Neutrophil (primary cell): ENCODE measurements at regions not wholly inside any gene's neighbourhood (a gene's known extent, or its start where the extent isn't known, plus 50 kb on each side); places are given as distances from the start of the nearest gene placed in this dataset.

ENCODE experiments used
- H3K27ac ChIP-seq: fragments of 200-600 bp; sonication (generic); 2 replicates; pipeline ENCODE4 v1.5.1; 2016; ENCODE audit warnings: mild to moderate bottlenecking, moderate library complexity
- H3K27me3 ChIP-seq: fragments of 200-600 bp; sonication (generic); 2 replicates; pipeline ENCODE4 v1.6.0; 2016; ENCODE audit warnings: mild to moderate bottlenecking
- H3K36me3 ChIP-seq: fragments of 200-600 bp; sonication (generic); 2 replicates; pipeline ENCODE4 v1.5.1; 2017
- H3K4me1 ChIP-seq, 2 experiments: fragments of 200-600 bp in 1 of 2; sonication (generic) in 1 of 2; 1 replicate in 1 of 2; 2 replicates in 1 of 2; pipeline versions ENCODE4 v1.5.1 to v1.6.1; 2013 to 2016; ENCODE audit warnings: low read depth in 1 of 2, low read length in 1 of 2, mild to moderate bottlenecking in 1 of 2, moderate library complexity in 1 of 2; ENCODE audit not compliant: control insufficient read depth in 1 of 2, insufficient read depth in 1 of 2
- H3K4me3 ChIP-seq, 2 experiments: fragments of 200-600 bp in 1 of 2; sonication (generic) in 1 of 2; 1 replicate in 1 of 2; 2 replicates in 1 of 2; pipeline ENCODE4 v1.5.1; 2013 to 2016; ENCODE audit warnings: low read depth in 1 of 2, low read length in 1 of 2, mild to moderate bottlenecking in 1 of 2, moderate library complexity in 1 of 2
- H3K9me3 ChIP-seq: fragments of 200-600 bp; sonication (generic); 2 replicates; pipeline ENCODE4 v1.5.1; 2016
- TF ChIP-seq, protein P1 (sequence below): fragments of 200-600 bp; sonication (generic); IDR thresholded peaks from 2 replicates; pipeline ENCODE4 v1.5.1; 2016; ENCODE audit warnings: antibody characterized with exemption

DNA sequence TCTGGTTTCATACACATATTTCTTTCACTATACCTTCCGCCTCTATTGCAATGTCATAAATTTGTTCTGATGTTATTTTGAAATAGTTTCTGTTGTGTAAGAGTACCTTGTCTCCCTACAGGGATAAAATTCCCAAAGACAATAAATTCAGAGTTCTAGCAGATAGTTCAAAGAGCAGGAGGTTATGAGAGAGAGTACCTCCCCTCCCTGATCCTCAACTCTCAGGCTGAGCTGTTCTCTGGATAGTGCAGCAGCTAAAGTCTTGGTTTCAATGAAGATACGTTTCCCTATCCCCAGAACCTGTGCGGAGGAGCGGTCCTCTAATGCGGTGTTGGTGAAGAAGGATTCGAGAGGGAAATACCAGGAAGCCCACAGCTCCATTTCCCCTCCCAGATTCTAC is 190.2 kb upstream of the CPHXL start:
- H3K36me3 ChIP-seq, result no peaks in the 10 kb centered on the region
- no peaks in the 10 kb centered on the region for H3K4me1 ChIP-seq
- no peak overlapping the region for H3K4me3 ChIP-seq
- no peak overlapping the region for H3K27ac ChIP-seq
- no peaks in the 10 kb centered on the region for H3K27me3 ChIP-seq
- TF ChIP-seq, protein P1, sequence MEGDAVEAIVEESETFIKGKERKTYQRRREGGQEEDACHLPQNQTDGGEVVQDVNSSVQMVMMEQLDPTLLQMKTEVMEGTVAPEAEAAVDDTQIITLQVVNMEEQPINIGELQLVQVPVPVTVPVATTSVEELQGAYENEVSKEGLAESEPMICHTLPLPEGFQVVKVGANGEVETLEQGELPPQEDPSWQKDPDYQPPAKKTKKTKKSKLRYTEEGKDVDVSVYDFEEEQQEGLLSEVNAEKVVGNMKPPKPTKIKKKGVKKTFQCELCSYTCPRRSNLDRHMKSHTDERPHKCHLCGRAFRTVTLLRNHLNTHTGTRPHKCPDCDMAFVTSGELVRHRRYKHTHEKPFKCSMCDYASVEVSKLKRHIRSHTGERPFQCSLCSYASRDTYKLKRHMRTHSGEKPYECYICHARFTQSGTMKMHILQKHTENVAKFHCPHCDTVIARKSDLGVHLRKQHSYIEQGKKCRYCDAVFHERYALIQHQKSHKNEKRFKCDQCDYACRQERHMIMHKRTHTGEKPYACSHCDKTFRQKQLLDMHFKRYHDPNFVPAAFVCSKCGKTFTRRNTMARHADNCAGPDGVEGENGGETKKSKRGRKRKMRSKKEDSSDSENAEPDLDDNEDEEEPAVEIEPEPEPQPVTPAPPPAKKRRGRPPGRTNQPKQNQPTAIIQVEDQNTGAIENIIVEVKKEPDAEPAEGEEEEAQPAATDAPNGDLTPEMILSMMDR, result no peak
- H3K9me3 ChIP-seq, result no peaks in the 10 kb centered on the region

DNA sequence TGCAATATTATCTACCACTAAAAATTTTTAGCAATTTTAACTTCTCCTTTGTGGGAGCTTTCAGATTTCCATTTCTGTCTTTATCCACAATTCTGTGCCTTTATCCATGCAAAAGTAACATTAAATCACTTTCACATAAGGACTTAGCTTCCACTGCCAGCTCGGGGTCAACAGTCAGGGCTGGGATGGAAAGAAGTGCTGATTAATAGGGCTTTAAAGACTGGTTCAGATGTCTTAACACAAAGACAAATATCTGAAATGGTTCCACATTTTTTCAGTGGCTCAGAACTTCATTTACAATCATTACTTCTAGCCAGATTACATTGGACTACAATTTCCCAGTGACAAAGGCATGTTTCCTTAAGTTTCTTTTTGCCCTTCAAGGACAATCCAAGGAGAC is 191.8 kb upstream of the CPHXL start:
- no peaks in the 10 kb centered on the region for H3K9me3 ChIP-seq
- H3K27ac ChIP-seq, result no peak overlapping the region
- H3K36me3 ChIP-seq, result no peaks in the 10 kb centered on the region
- TF ChIP-seq, protein P1, result no peak
- no peaks in the 10 kb centered on the region for H3K27me3 ChIP-seq
- no peak overlapping the region for H3K4me3 ChIP-seq
- H3K4me1 ChIP-seq, result no peaks in the 10 kb centered on the region

DNA sequence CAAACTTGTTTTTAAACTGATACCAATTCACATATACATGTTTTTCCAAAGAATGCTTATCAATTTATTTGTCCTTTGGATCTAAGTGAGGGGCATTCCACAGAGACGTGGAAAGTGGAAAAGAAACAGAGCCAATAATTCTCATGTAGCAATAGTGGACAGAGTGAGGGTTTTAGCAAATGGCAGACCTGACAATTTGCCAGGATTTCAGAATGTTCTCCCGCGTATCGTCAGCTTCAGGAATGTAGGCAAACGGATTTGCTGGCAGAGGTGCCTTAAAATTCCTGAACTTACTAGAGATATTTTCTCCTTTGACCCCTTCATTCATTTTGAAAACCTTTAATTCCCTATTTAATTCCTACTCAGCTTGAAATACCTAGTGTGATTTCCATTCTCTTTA is 193.4 kb upstream of the CPHXL start:
- H3K27ac ChIP-seq, result no peak overlapping the region
- no peak overlapping the region for H3K4me3 ChIP-seq

DNA sequence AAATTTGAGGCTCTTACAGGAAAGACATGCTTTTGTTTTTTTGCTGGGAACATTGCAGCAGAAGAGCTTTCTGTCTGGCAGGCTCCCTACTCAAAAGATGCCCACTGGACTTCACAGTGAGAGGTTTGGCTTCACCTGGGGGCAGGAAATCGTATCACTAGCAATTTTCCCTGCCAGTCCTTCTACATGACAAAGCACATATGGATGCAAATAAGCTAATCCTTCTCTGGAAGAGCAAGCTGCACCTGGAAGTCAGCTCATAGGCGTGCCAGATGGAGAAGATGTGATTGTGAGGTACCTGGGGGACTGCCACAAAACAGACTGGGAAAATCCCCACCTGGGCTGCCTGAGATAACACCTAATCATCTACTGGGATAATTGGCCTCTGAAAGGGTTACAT is 195.0 kb upstream of the CPHXL start:
- Histone ChIP-seq H3K36me3 (no peaks in the 10 kb centered on the region), H3K9me3 (no peaks in the 10 kb centered on the region), H3K4me3 (no peak overlapping the region), H3K27ac (no peak overlapping the region), H3K4me1 (no peaks in the 10 kb centered on the region), H3K27me3 (no peaks in the 10 kb centered on the region)
- TF ChIP-seq, protein P1, result no peak

More for the DNA sequence above, 193.4 kb upstream of the CPHXL start:
- no peaks in the 10 kb centered on the region for H3K4me1 ChIP-seq
- no peaks in the 10 kb centered on the region for H3K27me3 ChIP-seq
- no peaks in the 10 kb centered on the region for H3K9me3 ChIP-seq
- TF ChIP-seq, protein P1, result no peak
- H3K36me3 ChIP-seq, result no peaks in the 10 kb centered on the region

DNA sequence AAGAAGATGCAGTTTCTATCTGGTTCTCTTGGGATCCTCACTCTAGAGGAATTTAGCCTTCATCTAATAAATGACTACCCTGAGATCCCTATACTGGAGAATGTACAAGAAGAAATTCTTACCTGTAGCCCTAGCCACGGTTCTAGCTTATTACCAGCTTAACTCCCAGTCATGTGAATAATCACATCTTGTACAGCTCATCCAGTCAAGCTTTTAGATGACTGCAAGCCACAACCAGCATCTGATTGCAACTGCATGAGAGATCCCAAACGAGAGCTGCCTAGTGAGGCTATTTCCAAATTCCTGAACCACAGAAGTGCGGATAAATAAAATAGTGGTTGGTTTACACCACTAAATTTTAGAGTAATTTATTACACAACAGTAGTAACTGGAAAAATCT is 196.0 kb upstream of the CPHXL start:
- Histone ChIP-seq H3K27ac (no peak overlapping the region), H3K27me3 (no peaks in the 10 kb centered on the region), H3K36me3 (no peaks in the 10 kb centered on the region), H3K9me3 (no peaks in the 10 kb centered on the region), H3K4me3 (no peak overlapping the region), H3K4me1 (no peaks in the 10 kb centered on the region)
- TF ChIP-seq, protein P1, result no peak

DNA sequence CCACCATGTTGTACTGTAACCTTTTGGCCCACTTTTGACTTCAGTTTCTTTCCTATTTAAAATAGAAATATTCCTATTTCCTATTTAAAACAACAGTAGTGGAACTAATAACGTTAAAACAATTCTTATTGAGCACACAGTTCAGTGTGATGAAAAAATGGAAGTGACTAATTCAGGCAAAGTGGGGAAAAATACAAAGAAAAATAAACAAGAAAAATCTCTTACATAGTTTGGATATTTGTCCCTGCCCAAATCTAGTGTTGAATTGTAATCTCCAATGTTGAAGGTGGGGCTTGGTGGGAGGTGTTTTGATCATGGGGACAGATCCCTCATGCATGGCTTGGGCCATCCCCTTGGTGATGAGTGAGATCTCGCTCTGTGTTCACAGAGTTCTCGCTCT is 198.1 kb upstream of the CPHXL start:
- TF ChIP-seq, protein P1, result no peak
- Histone ChIP-seq H3K27me3 (no peaks in the 10 kb centered on the region), H3K4me3 (no peak overlapping the region)

More for the DNA sequence above, 198.1 kb upstream of the CPHXL start:
- Histone ChIP-seq H3K4me1 (no peaks in the 10 kb centered on the region), H3K27ac (no peak overlapping the region), H3K36me3 (no peaks in the 10 kb centered on the region), H3K9me3 (no peaks in the 10 kb centered on the region)
